Activated CD4-positive, alpha-beta T cell treated with anti-CD3 and anti-CD28 coated beads, Interleukin-2, amount 10 ng/mL, durations not matched to agents 7 days and 5 days (primary cell): ENCODE measurements at regions not wholly inside any gene's neighbourhood (a gene's known extent, or its start where the extent isn't known, plus 50 kb on each side); places are given as distances from the start of the nearest gene placed in this dataset.

Source experiments
- CTCF ChIA-PET: fragments of 350-600 bp; sonication (Branson Sonifier 250); formaldehyde crosslinking; loops from one replicate; lab custom pipeline; 2021; ENCODE audit warnings: antibody characterized with exemption; lab: Charles Lee
- POLR2A ChIA-PET: fragments of 350-600 bp; sonication (Branson Sonifier 250); formaldehyde crosslinking; loops from one replicate; lab custom pipeline; 2021; ENCODE audit warnings: antibody characterized with exemption; lab: Charles Lee
- DNase-seq: peaks from one replicate; pipeline ENCODE4 v3.0.0-alpha.2; 2020
- H3K27ac Mint-ChIP-seq: one replicate; pipeline ENCODE4 v1.8.0; 2021; ENCODE audit warnings: mild to moderate bottlenecking, moderate library complexity, mixed read lengths
- H3K27me3 Mint-ChIP-seq: one replicate; pipeline ENCODE4 v1.8.0; 2021; ENCODE audit warnings: mixed read lengths
- H3K36me3 Mint-ChIP-seq: one replicate; pipeline ENCODE4 v1.8.0; 2021; ENCODE audit warnings: low read depth, mixed read lengths
- H3K4me1 Mint-ChIP-seq: one replicate; pipeline ENCODE4 v1.8.0; 2021; ENCODE audit warnings: mixed read lengths
- H3K4me3 Mint-ChIP-seq: one replicate; pipeline ENCODE4 v1.8.0; 2021; ENCODE audit warnings: mild to moderate bottlenecking, moderate library complexity, mixed read lengths
- H3K9me3 Mint-ChIP-seq: one replicate; pipeline ENCODE4 v1.8.0; 2021; ENCODE audit warnings: mixed read lengths

GRCh38 chrX:82466994-82467393, 1041.1 kb upstream of the POU3F4 start:
- no peaks in the 10 kb centered on the region for H3K36me3 Mint-ChIP-seq
- POLR2A ChIA-PET: no interaction called here

More at GRCh38 chrX:82466994-82467393, 1041.1 kb upstream of the POU3F4 start:
- Mint-ChIP-seq H3K4me3 (no peak overlapping the region), H3K9me3 (no peaks in the 10 kb centered on the region), H3K27me3 (no peaks in the 10 kb centered on the region), H3K27ac (no peak overlapping the region), H3K4me1 (no peaks in the 10 kb centered on the region)
- CTCF ChIA-PET: no interaction called here
- DNase-seq: no peak
